ENCODE measurements at regions not wholly inside any gene's neighbourhood (a gene's known extent, or its start where the extent isn't known, plus 50 kb on each side); places are given as distances from the start of the nearest gene placed in this dataset.

DNA sequence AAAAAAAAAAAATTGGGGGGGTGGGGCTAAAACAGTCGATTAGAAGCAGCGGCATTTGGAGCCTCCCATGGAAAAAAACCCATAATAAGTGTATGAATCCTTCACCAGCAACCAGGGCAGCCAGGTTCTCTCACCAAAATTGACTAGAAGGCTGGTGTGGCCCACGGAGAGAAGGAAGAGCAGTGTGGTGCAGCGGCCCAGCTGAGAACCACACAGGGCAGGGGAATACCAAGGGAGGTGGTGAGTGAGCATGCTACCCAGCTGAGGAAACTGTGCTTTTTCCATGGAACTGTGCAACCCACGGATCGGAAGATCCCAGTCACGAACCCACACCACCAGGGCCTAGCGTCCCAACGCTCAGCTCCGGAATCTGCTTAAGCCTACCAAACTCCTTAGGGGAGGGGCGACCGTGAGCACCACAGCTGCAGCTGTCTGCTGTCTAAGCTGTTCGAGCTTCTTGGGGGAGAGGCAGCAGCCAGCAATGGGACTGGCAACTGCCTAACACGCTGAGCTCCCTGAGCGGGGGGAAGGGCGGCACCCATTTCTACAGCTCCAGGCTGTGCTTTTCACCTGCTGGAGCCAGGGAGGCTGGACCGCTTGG lies 1037.2 kb upstream of the ACVR2A start:
- no peak for DNase-seq (ENCODE audit: low spot score)

GRCh38 chr2:146806364-146807005 lies 1038.3 kb upstream of the ACVR2A start:
- DNase-seq (ENCODE audit: low spot score), result no peak

GRCh38 chr2:146804288-146804687 lies 1040.5 kb upstream of the ACVR2A start:
- DNase-seq (ENCODE audit: low spot score), result no peak

DNA sequence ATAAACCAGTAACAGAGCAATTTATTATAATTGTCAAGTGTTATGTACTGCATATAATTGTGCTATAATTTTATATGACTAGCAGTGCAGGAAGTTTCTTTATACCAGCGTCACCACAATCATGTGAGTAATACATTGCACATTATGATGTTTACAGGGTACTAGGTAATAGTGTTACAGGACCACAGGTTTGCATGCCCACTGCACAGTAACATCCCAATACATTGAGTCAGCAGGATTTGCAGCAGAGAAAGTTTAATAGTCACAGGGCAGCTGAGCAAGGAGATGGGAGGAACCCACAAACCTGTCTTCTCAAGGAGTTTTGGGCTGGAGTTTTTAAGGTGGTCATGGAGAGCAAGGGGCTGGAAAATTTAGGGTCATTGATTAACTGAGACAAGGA lies 1042.9 kb upstream of the ACVR2A start:
- no peak for DNase-seq (ENCODE audit: low spot score)

DNA sequence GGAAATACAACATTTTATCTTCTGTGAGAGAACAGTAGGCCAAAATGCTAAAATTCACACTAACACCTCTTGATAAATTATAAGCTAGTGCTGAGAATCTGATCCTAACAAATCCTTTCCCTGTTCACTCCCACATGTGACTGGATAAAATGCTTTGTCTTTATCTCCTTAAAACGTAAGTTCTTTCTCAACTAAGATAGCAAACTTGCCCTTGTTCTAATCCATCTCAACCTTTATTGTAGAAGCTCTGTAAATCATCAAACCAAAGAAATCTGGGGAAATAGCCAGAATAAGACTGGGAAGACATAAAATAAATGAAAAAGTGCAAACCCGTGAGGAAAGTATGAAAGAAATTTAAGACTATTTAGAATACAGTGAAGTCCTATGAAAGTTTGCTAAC lies 1058.4 kb upstream of the ACVR2A start:
- DNase-seq (ENCODE audit: low spot score), result no peak

GRCh38 chr2:146785101-146785500 lies 1059.7 kb upstream of the ACVR2A start:
- DNase-seq (ENCODE audit: low spot score), result no peak

DNA sequence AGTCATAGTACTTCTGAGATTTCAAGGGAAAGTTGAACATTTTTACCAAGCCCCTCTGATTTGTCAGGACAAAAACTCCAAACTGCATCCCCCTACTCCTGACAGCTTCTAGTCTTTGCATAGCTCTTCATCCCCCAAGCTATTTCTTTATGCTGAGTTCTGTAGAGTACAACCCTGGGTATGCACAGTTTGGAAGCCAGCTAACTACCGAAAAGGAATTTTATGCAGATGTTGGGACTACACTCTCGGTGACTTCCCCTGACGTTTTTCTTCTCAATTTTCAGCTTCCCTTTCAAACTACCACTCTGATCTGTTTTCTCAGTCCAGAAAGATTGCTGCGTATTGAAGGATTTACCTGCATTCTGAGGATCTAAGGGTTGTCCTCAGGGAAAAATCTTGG lies 1060.2 kb upstream of the ACVR2A start:
- DNase-seq (ENCODE audit: low spot score), result no peak

DNA sequence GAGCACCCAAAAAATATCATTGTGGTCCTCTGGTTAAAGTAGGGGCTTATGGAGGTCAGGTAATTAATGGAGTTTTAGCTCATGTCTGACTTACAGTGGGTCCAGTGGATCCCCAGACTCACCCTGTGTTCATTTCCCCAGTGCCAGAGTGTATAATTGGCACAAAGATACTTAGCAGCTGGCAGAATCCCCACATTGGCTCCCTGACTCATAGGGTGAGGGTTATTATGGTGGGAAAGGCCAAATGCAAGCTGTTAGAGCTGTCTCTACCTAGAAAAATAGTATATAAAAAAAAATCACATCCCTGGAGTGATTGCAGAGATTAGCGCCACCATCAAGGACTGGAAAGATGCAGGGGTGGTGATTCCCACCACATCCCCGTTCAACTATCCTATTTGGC lies 1067.6 kb upstream of the ACVR2A start:
- no peak for DNase-seq (ENCODE audit: low spot score)

DNA sequence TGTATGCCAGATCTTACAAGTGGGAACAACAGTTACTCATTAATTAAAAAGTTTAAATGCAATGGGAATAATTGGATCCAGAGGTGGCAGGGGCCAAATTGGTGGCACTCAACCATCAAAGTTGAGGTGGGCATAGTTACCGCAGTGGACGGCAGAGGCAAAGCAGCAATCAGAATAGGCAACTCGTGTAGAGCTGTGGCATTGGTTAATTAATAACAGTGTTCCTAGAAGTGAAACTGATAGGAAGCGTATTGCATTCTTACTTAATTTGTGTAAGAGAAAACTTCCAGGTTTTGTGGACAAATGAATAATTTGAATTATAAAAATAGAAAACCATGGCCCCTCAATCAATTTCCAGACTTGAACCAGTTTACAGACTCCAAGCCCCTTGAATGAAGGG lies 1068.2 kb upstream of the ACVR2A start:
- no peak for DNase-seq (ENCODE audit: low spot score)

DNA sequence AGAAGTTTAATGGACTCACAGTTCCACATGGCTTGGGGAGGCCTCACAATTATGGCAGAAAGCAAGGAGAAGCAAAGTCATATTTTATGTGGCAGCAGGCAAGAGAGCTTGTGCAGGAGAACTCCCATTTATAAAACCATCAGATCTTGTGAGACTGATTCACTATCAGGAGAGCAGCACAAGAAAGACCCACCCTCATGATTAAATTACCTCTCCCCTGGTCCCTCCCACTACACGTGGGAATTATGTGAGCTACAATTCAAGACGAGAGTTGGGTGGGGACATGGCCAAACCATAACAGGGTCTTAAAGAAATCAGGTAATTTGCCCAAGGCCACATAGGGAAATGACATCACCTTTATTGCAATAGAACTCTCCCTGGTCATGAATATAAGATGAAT lies 1073.3 kb upstream of the ACVR2A start:
- DNase-seq (ENCODE audit: low spot score), result no peak

DNA sequence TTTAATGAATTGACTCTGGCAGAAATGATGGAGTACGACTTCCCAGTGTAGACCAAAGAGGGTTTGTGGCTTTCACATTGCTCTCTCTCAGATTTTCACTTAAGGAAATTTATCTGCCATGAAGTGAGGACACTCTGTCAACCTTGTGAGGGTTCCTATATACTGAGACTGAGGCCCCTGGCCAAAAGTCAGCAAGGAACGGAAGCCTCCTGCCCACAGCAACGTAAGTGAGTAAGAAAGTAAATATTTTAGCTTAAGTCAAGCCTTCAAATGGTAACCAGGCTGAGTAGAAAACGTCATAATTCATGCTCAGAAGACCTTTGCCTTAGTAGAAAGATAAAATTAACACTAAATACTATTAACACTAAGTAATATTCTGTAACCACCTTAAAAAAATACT lies 1080.5 kb upstream of the ACVR2A start:
- no peak for DNase-seq (ENCODE audit: low spot score)

- DNase-seq (ENCODE audit: low spot score), result no peak
Measured at GRCh38 chr2:146762786-146763185, 1082.0 kb upstream of the ACVR2A start.

GRCh38 chr2:146754606-146755005 lies 1090.2 kb upstream of the ACVR2A start:
- no peak for DNase-seq (ENCODE audit: low spot score)

DNA sequence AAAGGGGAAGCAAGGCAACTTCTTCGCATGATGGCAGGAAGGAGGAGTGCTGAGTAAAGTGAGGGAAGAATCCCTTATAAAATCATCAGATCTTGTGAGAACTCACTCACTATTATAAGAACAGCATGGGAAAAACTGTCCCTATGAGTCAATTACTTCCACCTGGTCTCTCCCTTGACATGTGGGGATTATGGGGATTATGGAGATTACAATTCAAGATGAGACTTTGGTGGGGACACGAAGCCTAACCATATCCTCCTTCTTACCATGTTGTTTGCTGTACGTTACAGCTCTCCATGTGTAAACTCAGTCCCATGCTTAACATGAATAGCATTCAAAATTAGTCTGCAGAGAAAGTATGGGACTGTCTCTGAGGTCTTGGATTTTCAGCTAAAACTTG lies 1096.8 kb upstream of the ACVR2A start:
- no peak for DNase-seq (ENCODE audit: low spot score)

DNA sequence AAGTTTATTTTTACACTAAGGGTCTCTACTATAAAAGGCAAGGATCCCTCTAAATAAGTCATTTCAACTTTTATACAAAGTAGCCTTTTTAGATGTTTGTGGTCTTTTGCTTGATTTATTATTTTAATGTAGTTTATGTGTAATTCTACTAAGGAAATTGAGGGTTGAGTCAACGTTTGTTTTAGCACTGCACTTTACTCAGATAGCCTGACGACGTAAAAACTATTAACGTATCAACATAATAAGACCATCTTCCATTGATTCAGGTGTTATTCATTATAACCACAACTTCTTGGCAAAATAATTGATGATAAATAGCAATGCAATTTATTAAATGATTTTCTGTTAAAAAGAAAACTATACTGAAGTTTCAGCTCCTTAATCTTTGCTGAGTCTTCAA lies 1103.6 kb upstream of the ACVR2A start:
- no peak for DNase-seq (ENCODE audit: low spot score)

DNA sequence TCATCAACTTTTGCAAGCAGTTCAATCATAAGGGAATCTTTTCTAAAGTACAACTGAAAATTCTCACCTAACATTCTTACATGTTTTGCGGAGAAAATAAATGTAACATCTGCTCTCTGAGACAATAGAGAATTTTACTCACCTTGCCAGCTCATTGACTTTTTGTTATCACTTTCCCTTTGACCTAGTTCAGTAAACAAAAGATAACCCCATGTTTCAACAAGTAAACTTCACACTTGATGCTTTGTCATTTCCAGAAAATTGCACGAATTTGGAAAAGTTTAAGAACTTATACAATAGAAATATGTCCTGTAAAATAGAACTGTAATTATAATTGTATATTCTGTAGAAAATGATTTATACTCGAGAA lies 1110.0 kb upstream of the ACVR2A start:
- no peak for DNase-seq (ENCODE audit: low spot score)

- DNase-seq (ENCODE audit: low spot score), result no peak
Measured at GRCh38 chr2:146734042-146734820, 1110.6 kb upstream of the ACVR2A start.

DNA sequence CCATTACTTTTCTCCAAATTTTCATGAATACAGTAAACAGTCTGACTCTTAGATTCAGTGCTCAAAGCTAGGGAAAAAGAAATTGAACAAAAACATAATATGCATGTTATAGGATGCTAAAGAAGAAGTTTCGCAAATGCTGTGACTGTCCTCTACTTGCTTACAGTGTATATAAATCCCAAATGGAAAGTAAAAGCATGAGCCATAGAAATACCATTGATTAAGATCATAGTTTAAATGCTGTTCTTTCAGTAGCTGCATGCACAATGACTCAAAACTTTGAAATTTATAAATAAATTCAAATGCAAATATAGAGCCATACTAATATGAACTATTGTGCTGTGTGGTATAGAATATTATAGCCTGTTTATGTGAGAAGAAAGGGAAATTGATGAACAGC lies 1113.9 kb upstream of the ACVR2A start:
- DNase-seq (ENCODE audit: low spot score), result no peak

GRCh38 chr2:146721486-146721885 lies 1123.3 kb upstream of the ACVR2A start:
- DNase-seq (ENCODE audit: low spot score), result no peak

DNA sequence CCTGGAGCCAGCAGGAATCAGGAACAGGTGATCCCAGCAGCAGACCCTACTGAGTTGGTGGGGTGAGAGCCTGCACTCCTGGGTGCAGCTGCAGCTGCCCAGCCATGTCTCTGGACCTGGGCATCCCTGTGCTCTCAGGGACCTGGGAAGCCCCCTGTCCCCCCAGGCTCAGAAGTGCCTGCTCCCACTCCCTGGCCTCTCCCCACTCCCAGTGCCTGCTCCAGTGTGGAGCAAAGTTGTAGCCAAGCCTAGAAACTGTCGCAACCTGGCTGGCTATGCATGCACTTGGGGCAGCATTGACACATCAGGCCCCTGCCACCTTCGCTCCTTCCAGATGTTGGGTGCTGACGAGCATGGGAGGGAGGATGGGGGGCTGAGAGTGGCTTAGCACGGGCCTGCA lies 1124.7 kb upstream of the ACVR2A start:
- DNase-seq (ENCODE audit: low spot score), result no peak

DNA sequence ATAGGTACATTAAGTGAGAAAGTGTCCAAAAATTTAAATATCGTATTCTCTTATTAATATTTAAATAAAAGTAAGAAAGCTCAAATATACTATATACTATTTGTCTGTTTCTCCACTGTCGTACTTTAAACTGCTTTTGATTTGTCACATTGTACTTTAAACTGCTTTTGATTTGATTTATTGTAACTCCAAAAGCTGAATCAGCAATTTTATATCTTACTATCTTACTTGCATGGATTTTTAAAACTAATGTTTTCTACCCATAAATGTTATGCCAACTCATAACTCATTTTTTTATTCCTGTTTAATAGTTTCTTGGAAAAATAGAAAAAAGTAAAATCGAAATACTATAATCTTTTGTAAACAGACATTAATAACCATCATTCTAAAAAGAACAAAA lies 1128.2 kb upstream of the ACVR2A start:
- DNase-seq (ENCODE audit: low spot score), result no peak

DNA sequence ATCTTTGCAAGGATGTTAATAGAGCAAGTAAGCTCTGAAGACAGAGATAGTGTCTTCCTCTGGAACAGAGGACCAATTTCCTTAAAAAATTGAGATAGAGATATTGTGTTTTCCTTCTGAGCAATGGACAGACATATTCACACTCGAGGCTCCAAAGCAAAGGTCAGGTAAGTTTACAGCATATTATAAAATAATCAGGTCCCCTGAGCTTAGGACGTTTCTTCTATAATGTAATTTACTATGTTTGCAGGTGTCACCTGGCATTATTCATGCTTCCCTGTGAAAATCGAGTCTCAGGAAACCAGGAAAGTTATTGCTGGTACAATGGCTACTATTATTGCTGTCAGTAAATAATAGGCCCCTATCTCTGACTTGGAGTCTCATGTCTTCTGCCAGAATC lies 1135.8 kb upstream of the ACVR2A start:
- no peak for DNase-seq (ENCODE audit: low spot score)

DNA sequence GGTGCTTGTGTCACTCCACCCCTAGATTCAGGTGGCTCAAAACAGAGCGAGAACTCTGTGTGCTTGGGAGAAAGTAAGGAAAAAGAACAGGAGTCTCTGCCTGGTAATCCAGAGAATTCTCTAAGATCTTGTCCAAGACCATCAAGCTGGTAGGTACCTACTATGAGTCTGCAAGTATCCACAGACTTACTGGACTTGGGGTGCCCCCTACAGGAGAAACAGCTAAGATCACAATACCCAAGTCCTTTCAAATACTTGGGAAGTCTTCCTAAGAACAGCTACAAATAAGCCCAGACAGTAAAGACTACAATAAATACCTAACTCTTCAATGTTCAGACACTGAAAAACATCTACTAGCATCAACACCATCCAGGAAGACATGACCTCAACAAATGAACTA lies 1143.6 kb upstream of the ACVR2A start:
- DNase-seq (ENCODE audit: low spot score), result no peak

DNA sequence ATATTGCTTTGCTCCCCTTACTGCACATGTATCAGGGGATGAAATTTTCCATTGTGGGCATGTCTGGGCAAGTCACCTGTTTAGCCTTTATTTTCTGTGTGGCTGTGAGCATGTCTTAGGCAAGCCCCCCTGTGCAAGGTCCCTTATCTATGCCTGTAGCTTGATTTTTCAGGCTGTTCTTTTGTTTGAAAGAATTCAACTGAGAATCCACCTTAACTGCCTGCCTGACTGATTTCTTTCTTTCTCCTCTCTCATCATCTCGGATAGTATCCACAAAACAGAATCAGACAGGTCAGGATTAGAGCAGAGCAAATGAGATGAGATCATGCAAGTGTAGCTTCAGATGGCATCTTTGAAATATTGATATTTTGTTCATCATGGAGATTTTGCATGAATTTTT lies 1147.5 kb upstream of the ACVR2A start:
- no peak for DNase-seq (ENCODE audit: low spot score)

Measured in hematopoietic multipotent progenitor cell treated with erythropoietin and hydrocortisone succinate and interleukin-3 and kit ligand, for 15 days (in vitro differentiated cells).